H1 (cell line): ENCODE measurements at regions not wholly inside any gene's neighbourhood (a gene's known extent, or its start where the extent isn't known, plus 50 kb on each side); places are given as distances from the start of the nearest gene placed in this dataset.

Source experiments
- CTCF ChIA-PET: fragments of 300-600 bp; sonication (Branson Sonifier 250); formaldehyde crosslinking; loops from one replicate; lab custom pipeline; 2021; ENCODE audit not compliant: partially characterized antibody; lab: Charles Lee
- POLR2A ChIA-PET: fragments of 300-600 bp; sonication (Branson Sonifier 250); formaldehyde crosslinking; loops from one replicate; lab custom pipeline; 2021; ENCODE audit warnings: inconsistent platforms; ENCODE audit not compliant: partially characterized antibody; lab: Charles Lee
- DNase-seq, 2 experiments: peaks; one replicate each; pipeline versions ENCODE4 v3.0.0 to v3.0.0-alpha.2; 2010 to 2022; ENCODE audit warnings: low spot score in 2 of 2, low read depth in 1 of 2, mixed read lengths in 1 of 2
- FAIRE-seq: peaks from 2 replicates; lab custom pipeline; 2011; peaks lifted over from hg19 to GRCh38; lab: Jason Lieb, UNC
- H2AFZ ChIP-seq: 2 replicates; pipeline ENCODE4 v1.8.1; 2012; ENCODE audit warnings: low read length, inconsistent platforms
- H2AK5ac ChIP-seq: 2 replicates; pipeline ENCODE4 v1.6.1; 2013; ENCODE audit warnings: low read depth, low read length
- H2BK120ac ChIP-seq: replicated peaks from 2 replicates; pipeline ENCODE3; 2013; ENCODE audit warnings: low read depth, low read length, inconsistent platforms
- H2BK12ac ChIP-seq: 2 replicates; pipeline ENCODE4 v1.6.1; 2013; ENCODE audit warnings: low read depth, low read length
- H2BK15ac ChIP-seq: 2 replicates; pipeline ENCODE4 v1.6.1; 2013; ENCODE audit warnings: low read length
- H2BK20ac ChIP-seq: 2 replicates; pipeline ENCODE4 v1.6.1; 2013; ENCODE audit warnings: low read length
- H2BK5ac ChIP-seq: 2 replicates; pipeline ENCODE4 v1.6.1; 2013; ENCODE audit warnings: low read depth, low read length
- H3K14ac ChIP-seq: 2 replicates; pipeline ENCODE4 v1.6.1; 2013; ENCODE audit warnings: inconsistent platforms; ENCODE audit not compliant: insufficient read length
- H3K18ac ChIP-seq: 2 replicates; pipeline ENCODE4 v1.6.1; 2013; ENCODE audit warnings: low read length; ENCODE audit errors: extremely low read depth
- H3K23ac ChIP-seq: 2 replicates; pipeline ENCODE4 v1.6.1; 2013; ENCODE audit warnings: inconsistent platforms; ENCODE audit not compliant: insufficient read length
- H3K23me2 ChIP-seq: 2 replicates; pipeline ENCODE4 v1.6.1; 2013; ENCODE audit warnings: low read depth, low read length
- H3K27ac ChIP-seq: 2 replicates; pipeline ENCODE4 v1.6.1; 2011; ENCODE audit warnings: low read depth, low read length, inconsistent platforms
- H3K27me3 ChIP-seq, 4 experiments: replicated peaks in 1 of 4; 1 replicate in 1 of 4; 2 replicates in 3 of 4; pipeline versions ENCODE4 v1.6.1 to v1.8.1; 2011 to 2013; ENCODE audit warnings: low read length in 3 of 4, mild to moderate bottlenecking in 3 of 4, inconsistent platforms in 2 of 4, mixed read lengths in 2 of 4, moderate library complexity in 1 of 4; ENCODE audit not compliant: control insufficient read depth in 3 of 4, insufficient read depth in 3 of 4; ENCODE audit errors: extremely low read depth in 1 of 4
- H3K36me3 ChIP-seq, 4 experiments: 2 replicates each; pipeline versions ENCODE4 v1.6.1 to v1.8.1; 2011 to 2013; ENCODE audit warnings: mild to moderate bottlenecking in 4 of 4, low read length in 3 of 4, moderate library complexity in 2 of 4, control low read depth in 1 of 4, inconsistent platforms in 1 of 4; ENCODE audit not compliant: insufficient read depth in 4 of 4, control insufficient read depth in 2 of 4
- H3K4ac ChIP-seq: replicated peaks from 2 replicates; pipeline ENCODE3; 2013; ENCODE audit warnings: low read length, low read depth, mixed read lengths, inconsistent platforms; ENCODE audit not compliant: insufficient read length
- H3K4me1 ChIP-seq, 4 experiments: replicated peaks in 1 of 4; 1 replicate in 1 of 4; 2 replicates in 3 of 4; pipeline versions ENCODE4 v1.6.1 to v1.8.1; 2011 to 2013; ENCODE audit warnings: low read length in 3 of 4, inconsistent platforms in 2 of 4, mixed read lengths in 1 of 4; ENCODE audit not compliant: insufficient read depth in 4 of 4, control insufficient read depth in 3 of 4
- H3K4me2 ChIP-seq, 2 experiments: 2 replicates each; pipeline versions ENCODE4 v1.6.1 to v1.8.1; 2011 to 2013; ENCODE audit warnings: low read depth in 2 of 2, low read length in 2 of 2, control low read depth in 1 of 2, inconsistent platforms in 1 of 2, mild to moderate bottlenecking in 1 of 2; ENCODE audit not compliant: insufficient read depth in 1 of 2
- H3K4me3 ChIP-seq, 4 experiments: fragments of 200-600, 300-600 bp in 1 of 4; sonication (generic), shearing (Covaris generic), sonication (Bioruptor Twin) in 1 of 4; 2 replicates each; pipeline versions ENCODE4 v1.5.1 to v1.8.1; 2011 to 2016; ENCODE audit warnings: low read length in 4 of 4, low read depth in 3 of 4, control low read depth in 2 of 4, inconsistent platforms in 2 of 4, mild to moderate bottlenecking in 2 of 4, mixed read lengths in 1 of 4, moderate library complexity in 1 of 4; ENCODE audit not compliant: insufficient read depth in 2 of 4; ENCODE audit errors: extremely low read depth in 1 of 4
- H3K56ac ChIP-seq: replicated peaks from 2 replicates; pipeline ENCODE3; 2013; ENCODE audit warnings: low read depth, mild to moderate bottlenecking, mixed read lengths, low read length, inconsistent platforms; ENCODE audit not compliant: insufficient read length
- H3K79me1 ChIP-seq: 2 replicates; pipeline ENCODE4 v1.6.1; 2013; ENCODE audit warnings: low read depth, low read length, control low read depth
- H3K79me2 ChIP-seq, 2 experiments: 2 replicates each; pipeline versions ENCODE4 v1.6.1 to v1.8.1; 2012 to 2013; ENCODE audit warnings: low read length in 2 of 2, mild to moderate bottlenecking in 2 of 2, inconsistent platforms in 1 of 2; ENCODE audit not compliant: insufficient read depth in 2 of 2, control insufficient read depth in 1 of 2
- H3K9ac ChIP-seq, 4 experiments: replicated peaks in 1 of 4; 1 replicate in 1 of 4; 2 replicates in 3 of 4; pipeline versions ENCODE4 v1.6.1 to v1.8.1; 2011 to 2013; ENCODE audit warnings: low read depth in 3 of 4, low read length in 3 of 4, control low read depth in 2 of 4, mild to moderate bottlenecking in 2 of 4, moderate library complexity in 2 of 4, inconsistent platforms in 1 of 4; ENCODE audit errors: extremely low read depth in 1 of 4
- H3K9me3 ChIP-seq, 2 experiments: 2 replicates each; pipeline versions ENCODE4 v1.6.1 to v1.8.1; 2012 to 2013; ENCODE audit warnings: mild to moderate bottlenecking in 2 of 2, moderate library complexity in 2 of 2, control low read depth in 1 of 2, inconsistent platforms in 1 of 2, low read depth in 1 of 2, low read length in 1 of 2, mixed read lengths in 1 of 2; ENCODE audit not compliant: insufficient read depth in 2 of 2
- H4K20me1 ChIP-seq, 2 experiments: replicated peaks in 1 of 2; 2 replicates each; pipeline versions ENCODE3 to v1.8.1; 2011 to 2013; ENCODE audit warnings: inconsistent platforms in 2 of 2, low read length in 2 of 2, mild to moderate bottlenecking in 1 of 2; ENCODE audit not compliant: insufficient read depth in 2 of 2, control insufficient read depth in 1 of 2
- H4K5ac ChIP-seq: 2 replicates; pipeline ENCODE4 v1.6.1; 2013; ENCODE audit warnings: low read length, low read depth, mixed read lengths, inconsistent platforms; ENCODE audit not compliant: insufficient read length
- H4K8ac ChIP-seq: 2 replicates; pipeline ENCODE4 v1.8.0; 2013; ENCODE audit warnings: mild to moderate bottlenecking, moderate library complexity, low read length, inconsistent platforms; ENCODE audit not compliant: insufficient read depth; ENCODE audit errors: extremely low read depth
- H4K91ac ChIP-seq: replicated peaks from 2 replicates; pipeline ENCODE3; 2013; ENCODE audit warnings: low read length, mixed read lengths, inconsistent platforms; ENCODE audit not compliant: insufficient read length
- CBX8 ChIP-seq: fragments of 300-800, 300-1000 bp; sonication (generic); IDR thresholded peaks from 2 replicates; pipeline ENCODE4 v1.7.1; 2016; ENCODE audit warnings: low read depth, low read length, borderline replicate concordance
- MAX ChIP-seq: IDR thresholded peaks from 2 replicates; pipeline ENCODE4 v1.6.1; 2012; ENCODE audit warnings: inconsistent platforms
- PHF8 ChIP-seq: fragments of 200-600 bp; sonication (generic); conservative IDR thresholded peaks from 2 replicates; pipeline ENCODE4 v1.7.1; 2012; ENCODE audit warnings: low read depth, mild to moderate bottlenecking, inconsistent platforms, low read length, moderate library complexity
- SP2 ChIP-seq: IDR thresholded peaks from 2 replicates; pipeline ENCODE4 v1.6.1; 2012; ENCODE audit warnings: mild to moderate bottlenecking, low read length, inconsistent platforms
- WGBS, 2 experiments: shearing (Covaris generic) in 1 of 2; methylation state at CpG; one replicate each; pipeline versions ENCODE4 v1.1.6 to v1.1.7; 2013 to 2015; ENCODE audit warnings: low lambda C conversion rate in 2 of 2, mixed read lengths in 2 of 2, inconsistent platforms in 1 of 2, low coverage in 1 of 2, missing lambda C conversion rate in 1 of 2; ENCODE audit not compliant: insufficient replicate concordance in 2 of 2, insufficient coverage in 1 of 2, insufficient read length in 1 of 2; ENCODE audit errors: extremely low coverage in 1 of 2, missing lambda C conversion rate in 1 of 2; 5-methylcytosine and 5-hydroxymethylcytosine counted together

GRCh38 chr4:126869967-126870366 lies 762.8 kb upstream of the INTU start:
- Histone ChIP-seq H3K18ac (no peak overlapping the region), H3K36me3 (no peaks in the 10 kb centered on the region; a peak in 1 of 8 replicates), H3K79me2 (no peaks in the 10 kb centered on the region), H2BK5ac (no peak overlapping the region), H2BK120ac (no peak overlapping the region), H3K4me2 (no peak overlapping the region), H3K27ac (no peak overlapping the region), H3K79me1 (no peaks in the 10 kb centered on the region), H4K8ac (no peak overlapping the region), H3K4ac (no peak overlapping the region), H3K9ac (no peak overlapping the region), H3K27me3 (no peaks in the 10 kb centered on the region), H3K23me2 (no peaks in the 10 kb centered on the region), H4K5ac (no peak overlapping the region), H4K20me1 (no peaks in the 10 kb centered on the region), H4K91ac (no peak overlapping the region), H3K4me3 (no peak overlapping the region), H2BK12ac (no peak overlapping the region), H3K23ac (no peak overlapping the region), H2AFZ (no peak overlapping the region), H3K9me3 (peaks cover 4 to 14% of the 10 kb centered on the region in 2 experiments; a peak in 1 of 4 replicates), H3K56ac (no peak overlapping the region), H2BK20ac (no peak overlapping the region), H2BK15ac (no peak overlapping the region), H2AK5ac (no peak overlapping the region), H3K4me1 (no peaks in the 10 kb centered on the region)
- DNase-seq: no peak
- CTCF ChIA-PET: no interaction called here
- TF ChIP-seq PHF8 (no peak), MAX (no peak), SP2 (no peak), CBX8 (no peak)
- TF ChIP-seq, all 59 proteins: peak for 0
- POLR2A ChIA-PET: no interaction called here
- FAIRE-seq: no peak
- WGBS, 2 experiments: 87% methylated on average over 2 of the region's 2 CpGs; no CpG with 5 or more reads in 1 of the 2 experiments
- no peak overlapping the region for H3K14ac ChIP-seq
